NCI-H2107 (cell line): ENCODE measurements at regions not wholly inside any gene's neighbourhood (a gene's known extent, or its start where the extent isn't known, plus 50 kb on each side); places are given as distances from the start of the nearest gene placed in this dataset.
A peak's percentile ranks its signal among the peaks of the same experiment; 100 is the strongest.

Source experiments
- DNase-seq: peaks from one replicate; lab custom pipeline; 2025; lab: John Stamatoyannopoulos, UW

GRCh38 chr11:31902706-31903105 lies 91.6 kb upstream of the PAX6 start:
- no peak for DNase-seq

GRCh38 chr11:31895926-31896325 lies 84.8 kb upstream of the PAX6 start:
- DNase-seq, result no peak

GRCh38 chr11:31887180-31887579 lies 76.1 kb upstream of the PAX6 start:
- no peak for DNase-seq

GRCh38 chr11:31884080-31884479 lies 73.0 kb upstream of the PAX6 start:
- DNase-seq, result no peak

GRCh38 chr11:31883435-31883834 lies 72.3 kb upstream of the PAX6 start:
- DNase-seq, result no peak

GRCh38 chr11:31882951-31883392 lies 71.8 kb upstream of the PAX6 start:
- no peak for DNase-seq

- DNase-seq, result no peak
Observed at GRCh38 chr11:31881825-31882224, 70.7 kb upstream of the PAX6 start.

GRCh38 chr11:31879681-31880080 lies 68.6 kb upstream of the PAX6 start:
- no peak for DNase-seq

- DNase-seq, result no peak
Observed at GRCh38 chr11:31877863-31878262, 66.7 kb upstream of the PAX6 start.

- no peak for DNase-seq
Observed at GRCh38 chr11:31877083-31877482, 66.0 kb upstream of the PAX6 start.

- DNase-seq, result no peak
Observed at GRCh38 chr11:31875866-31876560, 64.9 kb upstream of the PAX6 start.

- no peak for DNase-seq
Observed at GRCh38 chr11:31874631-31875191, 63.6 kb upstream of the PAX6 start.

GRCh38 chr11:31873124-31873523 lies 62.0 kb upstream of the PAX6 start:
- DNase-seq, result no peak

GRCh38 chr11:31872076-31872443 lies 60.9 kb upstream of the PAX6 start:
- no peak for DNase-seq

GRCh38 chr11:31871310-31872075 lies 60.4 kb upstream of the PAX6 start:
- no peak for DNase-seq

GRCh38 chr11:31870609-31871309 lies 59.6 kb upstream of the PAX6 start:
- DNase-seq, result peak; percentile 12

- DNase-seq, result no peak
Observed at GRCh38 chr11:31869986-31870385, 58.9 kb upstream of the PAX6 start.

GRCh38 chr11:31865606-31866300 lies 54.6 kb upstream of the PAX6 start:
- DNase-seq, result no peak

GRCh38 chr11:31863170-31863832 lies 52.2 kb upstream of the PAX6 start:
- DNase-seq, result no peak

- no peak for DNase-seq
Observed at GRCh38 chr11:31861011-31861410, 49.9 kb upstream of the PAX6 start.
